ENCODE measurements at regions not wholly inside any gene's neighbourhood (a gene's known extent, or its start where the extent isn't known, plus 50 kb on each side); places are given as distances from the start of the nearest gene placed in this dataset.
"Not testable (repeated sequence)": the region's sequence is repeated elsewhere in the genome, so short reads cannot be mapped to it uniquely, and the experiment has no call there.

DNA sequence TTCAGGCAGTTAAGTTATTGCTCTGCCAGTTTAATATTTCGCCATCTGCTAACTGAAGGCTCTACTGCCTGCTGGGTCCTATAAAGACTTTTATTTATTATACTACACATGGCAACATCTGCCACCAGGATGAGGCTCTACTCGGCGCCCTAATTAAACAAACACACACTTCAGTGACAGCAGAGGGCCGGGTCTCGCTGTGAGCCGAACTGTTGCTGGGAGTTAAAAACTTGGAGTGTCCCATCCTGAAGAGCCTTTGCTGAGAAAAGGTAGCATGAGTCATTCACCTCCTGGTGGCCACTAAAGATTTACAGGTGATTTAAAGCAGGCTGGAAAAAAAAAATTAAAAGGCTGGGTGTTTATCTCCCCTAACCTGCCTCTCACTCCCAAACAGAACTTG lies 183.7 kb downstream of the NPIPA8 start:
- not testable (repeated sequence) for DNase-seq (ENCODE audit: low read depth)

DNA sequence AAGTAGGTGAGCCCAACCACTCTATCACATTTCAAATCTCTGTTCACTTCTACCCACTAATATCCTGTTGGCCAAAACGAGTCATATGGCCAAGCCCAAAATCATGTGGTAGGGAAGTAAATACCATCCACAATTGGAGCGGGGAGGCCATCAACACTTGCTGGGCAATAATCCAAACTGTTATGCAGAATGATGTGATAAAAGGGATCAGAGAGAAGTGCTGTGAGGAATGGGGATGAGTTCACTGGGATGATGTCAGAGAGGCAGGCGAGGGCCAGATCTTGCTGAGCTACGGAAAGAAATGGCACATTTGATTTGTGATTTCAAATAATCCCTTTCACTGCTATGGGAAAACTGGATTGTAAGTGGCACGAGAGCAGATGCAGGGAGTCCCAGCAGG lies 188.4 kb downstream of the NPIPA8 start:
- not testable (repeated sequence) for DNase-seq (ENCODE audit: low read depth)

DNA sequence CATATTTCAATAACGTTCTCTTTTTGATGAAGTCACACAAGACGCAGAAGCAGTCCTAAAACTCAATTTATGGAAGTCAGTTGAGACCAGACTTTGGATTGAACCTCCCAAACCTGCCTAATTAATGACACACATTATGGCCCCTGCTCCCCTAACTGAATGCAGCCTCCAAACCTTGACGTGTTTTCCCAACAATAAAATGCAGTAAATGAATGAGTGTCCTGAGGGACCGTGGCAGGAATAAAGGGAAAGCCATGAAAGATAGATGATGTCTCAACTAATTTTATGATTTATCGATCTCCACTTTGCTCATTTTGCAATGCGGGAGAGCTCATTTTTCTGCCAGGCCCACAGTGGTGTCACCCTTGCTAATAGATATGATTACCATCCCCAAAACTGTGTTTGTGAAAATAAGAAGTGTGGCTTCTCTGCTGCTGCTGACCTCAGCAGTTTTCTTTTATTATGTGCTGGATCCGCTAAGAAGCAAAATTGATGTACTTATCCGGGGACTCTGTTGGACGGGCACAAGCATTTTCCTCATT lies 189.9 kb downstream of the NPIPA8 start:
- DNase-seq (ENCODE audit: low read depth): not testable (repeated sequence)

DNA sequence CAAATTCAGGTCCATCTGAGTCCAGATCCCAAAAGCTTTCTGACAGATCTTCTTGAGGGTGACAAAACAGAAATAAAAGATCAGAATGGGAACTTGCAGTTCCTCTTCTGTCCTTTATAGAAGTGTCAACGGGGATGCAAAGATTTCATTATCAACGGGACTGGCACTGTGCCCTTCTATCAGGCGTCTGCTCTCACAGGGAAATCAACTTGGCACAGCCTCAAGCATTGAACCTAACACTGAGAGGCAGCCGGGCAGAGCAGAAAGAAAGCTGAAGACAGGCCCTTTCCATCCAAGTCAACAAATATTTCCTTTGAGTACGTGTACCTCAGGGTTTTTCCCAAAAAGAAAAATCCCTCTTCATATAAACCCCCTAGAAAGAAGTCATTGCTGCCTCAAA lies 194.5 kb downstream of the NPIPA8 start:
- not testable (repeated sequence) for DNase-seq (ENCODE audit: low read depth)

DNA sequence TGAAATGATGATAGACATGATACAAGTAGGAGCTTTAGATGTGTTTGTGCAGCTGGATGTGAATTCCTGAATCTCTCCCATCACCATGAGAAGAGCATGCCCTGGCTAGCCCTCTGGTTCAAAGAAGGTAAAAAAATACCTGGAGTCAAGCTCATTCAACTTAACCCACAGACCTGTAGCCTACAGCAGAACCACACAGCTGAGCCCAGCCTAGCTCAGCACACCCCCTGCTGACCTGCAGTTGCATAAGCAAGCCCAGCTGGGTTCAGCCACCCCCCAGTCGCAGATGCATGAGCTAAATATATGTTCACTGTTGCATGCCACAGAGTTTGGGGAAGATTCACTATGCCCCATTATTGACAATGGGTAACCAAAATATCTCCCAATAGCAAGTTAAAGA lies 200.2 kb downstream of the NPIPA8 start:
- not testable (repeated sequence) for DNase-seq (ENCODE audit: low read depth)

DNA sequence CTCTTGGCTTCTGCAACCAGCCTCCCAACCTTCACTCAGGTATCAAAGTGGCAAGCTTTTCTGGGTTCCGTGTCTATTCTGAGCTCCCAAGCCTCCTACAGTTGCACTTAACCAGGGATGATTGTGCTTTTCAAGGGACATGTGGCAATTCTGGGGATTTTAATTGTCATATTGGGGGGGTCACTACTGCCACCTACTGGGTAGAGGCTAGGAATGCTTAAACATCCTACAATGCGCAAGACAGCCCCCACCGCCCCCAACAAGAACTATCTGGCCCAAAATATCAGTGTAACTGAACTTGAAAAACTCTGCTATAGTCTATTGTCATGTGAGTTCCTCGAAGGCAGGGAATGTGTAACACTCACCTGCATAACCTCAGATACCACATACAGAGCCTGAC lies 201.5 kb downstream of the NPIPA8 start:
- DNase-seq (ENCODE audit: low read depth): not testable (repeated sequence)

DNA sequence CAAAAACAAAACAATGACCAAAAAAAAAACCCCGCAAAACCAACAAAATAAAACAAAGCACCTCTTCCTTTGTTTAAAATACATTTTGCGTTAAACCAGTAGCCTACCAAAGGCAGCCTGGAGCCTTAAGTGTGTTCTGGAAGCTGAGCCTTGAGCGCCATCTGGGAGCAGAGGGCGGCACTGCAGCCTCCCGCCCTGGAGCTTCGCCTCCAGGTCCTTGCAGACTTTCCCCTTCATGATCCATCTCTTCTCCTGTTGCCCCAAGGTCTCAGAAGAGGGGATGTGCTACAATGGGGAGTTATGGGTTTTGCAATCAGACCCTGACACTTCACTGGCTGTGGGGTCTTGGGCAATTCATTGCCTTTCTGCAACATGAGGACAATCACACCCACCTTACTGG lies 204.9 kb downstream of the NPIPA8 start:
- not testable (repeated sequence) for DNase-seq (ENCODE audit: low read depth)

DNA sequence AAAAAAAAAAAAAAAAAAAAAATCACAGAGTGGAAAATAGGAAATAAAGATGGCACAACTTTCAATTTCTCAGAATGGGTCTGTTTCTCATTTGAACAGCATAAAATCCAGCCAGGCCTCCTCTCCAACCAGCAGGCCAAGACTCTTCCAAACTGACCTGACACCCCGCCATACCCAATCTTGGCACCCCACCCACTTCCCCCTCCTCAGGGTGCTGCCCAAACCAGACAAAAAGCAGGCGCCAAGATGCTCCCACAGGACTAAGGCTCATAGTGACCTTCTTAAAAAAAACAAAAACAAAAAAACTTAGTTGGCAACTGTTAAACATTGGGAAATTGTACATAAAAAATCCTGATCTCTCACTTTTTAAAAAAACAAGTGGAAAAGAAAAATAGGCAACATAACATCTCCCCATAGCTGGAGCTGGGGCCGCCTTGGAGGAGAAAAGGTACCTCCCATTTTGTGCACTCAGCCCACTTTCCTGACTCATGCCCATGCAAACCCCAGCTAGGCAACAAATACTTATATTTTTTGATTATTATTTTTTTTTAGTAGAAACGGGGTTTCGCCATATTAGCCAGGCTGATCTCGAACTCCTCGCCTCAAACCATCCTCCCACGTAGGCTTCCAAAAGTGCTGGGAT lies 205.9 kb downstream of the NPIPA8 start:
- not testable (repeated sequence) for DNase-seq (ENCODE audit: low read depth)

DNA sequence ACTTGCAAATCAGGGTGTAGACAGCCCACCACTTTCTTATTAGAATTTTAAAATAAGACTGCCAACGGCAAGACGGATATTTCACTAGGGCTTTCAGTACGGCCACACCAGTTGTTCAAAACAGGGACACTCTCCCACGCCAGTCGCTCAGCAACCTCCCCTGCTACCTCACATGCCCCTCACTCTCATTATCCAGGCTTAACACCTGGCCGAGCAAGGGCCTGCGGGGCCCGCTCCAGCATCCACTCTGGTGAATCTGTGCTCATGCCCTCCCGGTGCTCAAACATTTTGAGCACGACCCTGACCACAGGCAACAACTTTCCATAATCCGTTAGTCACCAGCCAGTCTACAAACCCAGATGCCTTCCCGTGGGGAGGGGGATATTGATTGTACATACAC lies 209.5 kb downstream of the NPIPA8 start:
- DNase-seq (ENCODE audit: low read depth): not testable (repeated sequence)

DNA sequence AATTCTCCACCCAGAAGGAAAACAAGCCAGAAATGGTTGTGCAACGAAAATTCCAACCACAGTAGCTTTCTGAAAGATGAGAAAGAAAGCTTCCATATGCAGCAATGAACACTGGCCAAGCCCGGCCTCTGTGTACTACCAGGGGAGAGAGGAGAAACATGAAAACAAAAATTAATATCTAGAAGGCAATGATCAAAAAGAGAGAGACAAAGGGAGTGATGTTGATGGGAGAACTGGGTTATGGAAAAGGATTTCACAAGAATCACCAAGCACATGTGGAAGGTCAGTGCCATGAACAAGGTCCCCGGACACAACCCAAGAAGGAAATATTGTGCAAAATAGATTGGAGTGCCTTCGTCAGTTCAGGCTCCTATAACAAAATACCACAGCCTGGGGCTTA lies 217.4 kb downstream of the NPIPA8 start:
- DNase-seq (ENCODE audit: low read depth): not testable (repeated sequence)

DNA sequence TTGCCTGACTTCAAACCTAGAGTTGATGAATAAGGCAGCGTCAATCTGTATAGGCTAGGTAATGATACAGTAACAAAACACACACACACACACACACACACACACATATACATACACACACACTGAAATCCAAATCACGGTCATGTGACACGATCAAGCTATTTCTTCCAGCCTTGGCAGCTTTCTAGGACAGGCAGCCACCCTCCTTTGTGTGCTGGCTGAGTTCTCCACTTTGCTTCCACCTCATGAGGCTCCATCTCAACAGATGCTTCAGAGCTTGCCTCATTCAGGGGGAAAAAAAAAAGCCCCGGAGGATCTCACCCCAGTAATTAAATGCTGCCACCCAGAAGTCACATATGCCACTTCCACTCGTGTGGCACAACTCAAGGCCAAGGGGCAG lies 217.9 kb downstream of the NPIPA8 start:
- not testable (repeated sequence) for DNase-seq (ENCODE audit: low read depth)

DNA sequence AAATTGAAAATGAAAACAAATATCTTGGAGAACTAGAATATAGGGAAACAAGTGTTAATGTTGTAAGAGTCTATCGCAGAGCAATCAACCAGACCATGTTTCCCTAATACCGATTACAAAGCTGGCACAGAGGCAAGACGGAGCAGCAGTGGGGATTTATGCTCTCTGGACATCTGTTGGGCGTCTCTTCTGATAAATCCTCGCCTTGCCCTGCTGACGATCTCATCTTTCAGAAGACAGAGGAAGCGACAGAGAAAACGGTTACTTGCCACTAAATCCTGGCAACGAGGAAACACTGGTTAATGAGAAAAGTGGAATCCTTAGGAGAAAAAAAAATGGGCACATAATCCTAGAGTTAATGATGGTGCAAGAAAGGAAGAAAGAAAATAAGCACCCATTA lies 218.5 kb downstream of the NPIPA8 start:
- DNase-seq (ENCODE audit: low read depth): not testable (repeated sequence)

DNA sequence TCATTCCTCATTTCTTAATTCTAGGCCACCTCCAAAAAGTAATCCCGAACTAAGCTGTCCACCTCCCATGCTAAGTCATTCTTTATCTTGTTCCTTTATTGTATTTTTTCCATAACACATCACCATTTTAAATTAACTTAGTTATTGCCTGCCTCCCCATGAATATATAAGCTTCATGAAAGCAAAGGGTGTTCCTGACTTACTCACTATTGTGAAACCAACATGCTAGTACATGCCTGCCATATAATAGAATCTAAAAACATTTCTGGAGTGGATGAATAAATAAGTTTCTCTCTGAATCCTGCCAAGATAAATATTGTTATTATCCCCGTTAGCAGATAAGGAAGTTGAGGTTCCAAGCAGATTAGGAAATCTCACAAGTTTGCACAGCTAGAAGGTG lies 232.1 kb downstream of the NPIPA8 start:
- not testable (repeated sequence) for DNase-seq (ENCODE audit: low read depth)

DNA sequence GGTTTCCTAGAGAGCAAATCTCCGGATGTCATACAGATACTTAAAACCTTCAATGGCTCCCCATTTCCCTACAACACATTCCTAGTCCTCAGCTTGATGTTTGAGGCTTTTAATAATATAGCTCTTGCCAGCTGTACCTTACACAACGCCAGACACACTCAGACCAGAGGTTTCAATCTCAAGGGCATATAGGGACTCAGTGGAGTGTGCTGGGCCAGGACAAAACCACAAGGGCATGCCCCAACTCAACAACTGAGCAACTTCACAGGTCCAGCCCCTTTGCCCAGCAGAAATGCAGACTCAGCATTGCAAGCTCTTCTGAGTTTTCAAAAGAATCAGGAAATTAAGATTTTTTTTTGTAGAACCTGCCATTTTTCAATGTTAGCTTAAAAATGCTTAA lies 235.5 kb downstream of the NPIPA8 start:
- not testable (repeated sequence) for DNase-seq (ENCODE audit: low read depth)

DNA sequence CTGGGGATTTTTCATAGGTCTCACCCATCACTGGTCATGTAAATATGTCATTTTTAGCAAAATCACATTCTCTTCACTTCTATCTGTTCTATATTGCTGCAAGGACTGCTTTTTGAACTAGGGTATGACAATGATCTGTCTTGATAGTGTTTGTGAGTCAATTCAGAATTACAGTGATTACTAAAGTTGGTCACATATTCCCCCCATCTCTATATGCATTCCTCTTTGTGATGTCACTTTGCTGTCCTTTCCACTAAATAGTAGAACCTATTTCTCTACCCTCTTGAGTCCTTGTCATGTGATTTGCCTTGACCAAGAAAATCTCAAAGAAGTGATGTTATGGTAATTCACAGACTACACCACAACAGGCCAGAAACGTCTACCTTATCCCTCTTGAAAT lies 243.9 kb downstream of the NPIPA8 start:
- not testable (repeated sequence) for DNase-seq (ENCODE audit: low read depth)

DNA sequence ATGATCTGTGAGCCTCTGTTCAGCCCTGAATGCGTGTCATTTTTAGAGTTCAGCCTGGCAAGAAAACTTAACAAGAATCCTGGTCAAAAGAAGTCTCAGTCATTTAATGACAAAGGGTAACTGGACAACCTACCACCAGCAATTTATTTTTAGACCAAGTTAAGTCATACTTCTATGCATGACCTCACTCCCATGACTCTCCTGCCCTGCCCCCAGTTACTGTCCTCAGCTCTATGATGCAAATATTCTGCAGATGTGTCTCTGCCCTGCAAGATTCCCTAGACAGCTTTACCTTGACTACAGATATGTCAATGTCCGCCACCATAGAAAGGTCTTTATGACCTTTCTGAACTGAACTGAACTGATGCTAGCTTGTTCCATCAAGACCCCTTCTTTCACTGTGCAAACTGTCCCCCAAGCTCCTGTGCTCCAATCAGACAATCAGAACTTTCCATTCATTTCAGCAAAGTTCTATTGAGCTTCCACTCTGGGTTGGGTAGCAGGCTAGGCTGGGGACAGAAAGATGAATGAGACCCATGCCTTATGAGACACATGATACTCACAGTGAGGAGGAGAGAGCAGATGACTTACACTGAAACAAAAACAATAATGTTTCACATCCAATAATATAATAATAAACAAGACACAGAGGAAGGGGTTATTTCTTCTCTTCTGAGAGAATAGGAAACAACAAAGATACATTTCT lies 255.7 kb downstream of the NPIPA8 start:
- DNase-seq (ENCODE audit: low read depth): not testable (repeated sequence)

DNA sequence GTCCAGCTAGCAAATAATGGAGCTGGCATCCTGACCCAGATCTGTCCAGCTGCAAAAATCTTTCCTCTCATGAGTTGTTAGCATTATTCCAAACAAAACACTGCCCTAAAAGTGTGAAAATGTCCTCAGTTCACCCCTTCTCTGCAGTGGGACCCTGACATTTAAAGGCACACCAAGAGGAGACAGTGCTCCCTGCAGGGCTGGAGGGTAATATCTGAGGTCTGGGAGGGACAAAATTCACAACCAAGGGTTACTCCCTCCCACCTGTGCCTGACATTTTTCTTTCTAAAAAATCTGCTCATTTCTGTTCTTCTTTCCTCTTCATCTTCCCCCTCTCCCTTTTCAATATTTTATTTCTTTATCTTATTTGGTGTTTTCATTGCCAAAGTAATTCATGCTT lies 258.6 kb downstream of the NPIPA8 start:
- not testable (repeated sequence) for DNase-seq (ENCODE audit: low read depth)

DNA sequence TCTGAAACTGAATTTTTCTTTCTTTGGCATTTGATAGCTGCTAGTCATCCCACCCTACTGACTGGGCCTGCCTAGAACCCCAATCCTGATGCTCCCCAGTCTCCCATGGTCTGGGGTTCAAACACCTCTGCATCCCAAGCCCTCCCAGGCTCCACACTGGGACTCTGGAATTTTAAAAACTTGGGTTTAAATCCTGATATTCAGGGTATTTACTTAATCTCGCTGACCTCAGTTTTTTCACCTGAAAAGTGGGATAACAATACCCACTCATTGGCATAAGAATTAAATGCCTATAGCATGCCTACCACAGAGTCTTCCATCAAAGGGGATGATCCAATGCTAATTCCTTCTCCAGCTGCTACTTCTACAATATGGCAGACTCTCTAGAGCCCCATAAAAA lies 264.4 kb downstream of the NPIPA8 start:
- DNase-seq (ENCODE audit: low read depth): no peak

DNA sequence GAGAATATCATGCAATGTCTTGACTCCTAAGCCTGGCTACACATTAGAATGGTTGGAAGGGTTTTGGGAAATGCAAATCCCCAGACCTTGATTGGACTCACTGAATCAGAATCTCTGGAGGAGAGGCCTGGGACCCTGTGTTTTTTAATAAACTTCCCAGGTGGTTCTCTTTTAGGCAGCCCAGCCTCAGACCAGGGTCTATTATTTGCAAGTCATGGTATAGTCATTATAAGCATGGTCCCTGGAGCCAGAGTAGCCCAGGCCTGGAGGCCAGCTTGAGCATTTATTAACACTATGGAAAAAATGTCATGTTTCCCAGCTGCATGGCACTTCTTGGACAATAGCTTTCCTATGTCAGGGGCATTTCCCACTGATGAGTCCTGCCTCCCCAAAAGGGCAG lies 266.9 kb downstream of the NPIPA8 start:
- no peak for DNase-seq (ENCODE audit: low read depth)

DNA sequence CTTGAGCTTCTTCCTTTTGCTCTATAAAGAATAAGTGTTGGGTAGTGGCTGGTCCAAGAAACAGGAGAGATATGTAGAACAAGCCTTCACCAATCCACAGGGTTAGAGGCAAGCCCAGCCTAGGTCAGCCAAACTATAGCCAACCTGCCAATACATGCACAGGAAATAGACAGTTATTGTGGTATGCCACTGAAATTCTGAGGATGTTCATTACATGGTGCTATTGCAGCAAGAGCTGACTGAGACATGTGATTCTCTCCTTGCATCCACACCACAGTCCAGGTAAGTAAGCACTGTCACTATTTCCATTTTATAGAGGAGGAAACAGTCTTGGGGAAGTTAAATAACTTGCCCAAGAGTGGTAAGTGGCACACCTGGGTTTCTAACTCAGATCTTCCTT lies 268.1 kb downstream of the NPIPA8 start:
- DNase-seq (ENCODE audit: low read depth): no peak

DNA sequence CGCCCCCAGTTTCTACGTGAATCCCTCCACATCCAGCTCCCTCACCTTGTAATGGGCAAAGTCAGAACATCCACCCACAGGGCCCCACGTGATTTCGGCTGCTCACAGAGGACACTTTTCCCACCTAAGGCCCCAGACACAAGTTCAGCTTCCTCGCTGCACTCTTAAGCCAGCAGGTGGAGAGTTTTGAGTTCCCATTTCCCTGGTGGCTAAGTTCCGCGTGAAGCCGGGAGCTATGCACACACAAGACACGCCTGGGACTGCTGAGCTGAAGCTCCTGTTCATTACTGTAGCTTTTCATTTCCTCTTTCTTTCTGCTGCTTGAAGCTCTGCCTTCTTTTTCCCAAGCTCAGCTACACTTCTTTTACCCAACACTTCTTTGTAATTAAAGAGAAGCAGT lies 273.8 kb downstream of the NPIPA8 start:
- DNase-seq (ENCODE audit: low read depth): no peak

DNA sequence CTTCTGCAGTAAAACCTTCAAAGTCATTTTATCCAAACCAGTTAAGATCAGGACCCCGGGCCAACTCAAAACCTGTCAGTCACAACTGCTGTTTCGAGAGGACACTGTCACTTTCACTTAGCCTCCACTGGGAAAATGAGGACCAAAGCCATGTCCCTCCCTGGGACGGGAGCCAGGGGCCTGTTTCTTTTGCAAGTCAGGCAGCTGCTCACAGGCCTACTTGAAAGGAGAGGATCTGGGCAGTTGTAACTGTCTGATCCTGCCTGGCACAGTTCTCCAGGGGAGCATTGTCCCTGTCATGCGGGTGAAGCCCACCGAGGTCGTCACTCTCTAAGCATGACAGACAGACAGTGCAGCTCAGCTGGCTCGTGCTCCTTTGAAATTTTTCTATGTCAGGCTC lies 276.2 kb downstream of the NPIPA8 start:
- no peak for DNase-seq (ENCODE audit: low read depth)

DNA sequence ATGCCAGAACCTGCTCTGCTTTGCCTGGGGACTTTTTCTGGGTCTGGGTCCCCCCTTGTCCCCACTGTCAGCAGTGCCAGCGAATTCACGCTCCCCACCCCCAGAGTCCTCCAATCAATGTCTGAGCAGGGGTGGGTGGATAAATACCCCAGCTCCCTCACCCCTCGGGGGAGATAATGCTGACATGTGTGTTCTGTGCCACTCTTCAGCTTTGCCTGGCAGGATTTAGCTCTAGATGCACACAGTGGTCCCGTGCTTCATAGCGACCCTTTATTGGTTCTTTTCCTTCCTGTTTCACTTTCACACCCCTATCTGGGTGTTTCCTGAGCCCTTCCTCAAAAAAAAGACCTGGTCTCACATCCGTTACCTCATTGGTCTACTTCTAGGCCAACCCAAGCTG lies 277.0 kb downstream of the NPIPA8 start:
- no peak for DNase-seq (ENCODE audit: low read depth)

DNA sequence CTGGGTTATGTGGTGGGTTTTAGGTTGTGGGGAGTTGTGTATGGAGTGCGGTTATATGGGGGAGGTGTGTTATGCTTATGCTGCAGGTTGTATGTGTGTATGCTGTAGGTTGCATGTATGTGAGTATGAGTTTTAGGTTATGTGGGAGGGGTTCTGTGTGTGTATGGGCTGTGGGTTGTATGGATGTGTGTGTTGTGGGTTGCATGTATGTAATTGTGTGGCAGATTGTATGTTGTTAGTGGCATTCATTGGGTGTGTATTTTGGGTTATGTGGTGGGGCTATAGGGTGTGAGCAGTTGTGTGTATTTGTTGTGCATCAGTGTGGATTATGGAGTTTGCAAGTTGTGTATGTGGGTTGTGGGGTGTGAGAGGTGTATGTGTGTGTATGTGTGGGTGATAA lies 277.4 kb downstream of the NPIPA8 start:
- no peak for DNase-seq (ENCODE audit: low read depth)
